Smooth muscle cell (in vitro differentiated cells): ENCODE measurements at regions not wholly inside any gene's neighbourhood (a gene's known extent, or its start where the extent isn't known, plus 50 kb on each side); places are given as distances from the start of the nearest gene placed in this dataset.
"Not testable (repeated sequence)": the region's sequence is repeated elsewhere in the genome, so short reads cannot be mapped to it uniquely, and the experiment has no call there.

Experiments used
- DNase-seq: peaks from one replicate; lab custom pipeline; 2025; ENCODE audit not compliant: unreplicated experiment; lab: John Stamatoyannopoulos, UW
- H2AFZ ChIP-seq: fragments of 200-600 bp; sonication (generic); 2 replicates; pipeline ENCODE4 v1.6.0; 2016; ENCODE audit warnings: antibody characterized with exemption, low read depth, mild to moderate bottlenecking
- H3F3A ChIP-seq: fragments of 200-600 bp; sonication (generic); 2 replicates; pipeline ENCODE4 v1.6.0; 2017; ENCODE audit warnings: antibody characterized with exemption, low read depth
- H3K27ac ChIP-seq: fragments of 200-600 bp; sonication (generic); 2 replicates; pipeline ENCODE4 v1.5.1; 2016; ENCODE audit warnings: low read depth, mild to moderate bottlenecking
- H3K27me3 ChIP-seq: fragments of 200-600 bp; sonication (generic); 2 replicates; pipeline ENCODE4 v1.6.1; 2016; ENCODE audit warnings: low read depth, mild to moderate bottlenecking
- H3K36me3 ChIP-seq: fragments of 200-600 bp; sonication (generic); 2 replicates; pipeline ENCODE4 v1.5.1; 2016; ENCODE audit warnings: low read depth
- H3K4me1 ChIP-seq: fragments of 200-600 bp; sonication (generic); 2 replicates; pipeline ENCODE4 v1.5.1; 2016; ENCODE audit warnings: low read depth
- H3K4me2 ChIP-seq: fragments of 200-600 bp; sonication (generic); 2 replicates; pipeline ENCODE4 v1.6.0; 2016; ENCODE audit warnings: mild to moderate bottlenecking
- H3K4me3 ChIP-seq: fragments of 200-600 bp; sonication (generic); 2 replicates; pipeline ENCODE4 v1.5.1; 2016; ENCODE audit warnings: mild to moderate bottlenecking
- H3K79me2 ChIP-seq: fragments of 200-600 bp; sonication (generic); 2 replicates; pipeline ENCODE4 v1.6.0; 2016; ENCODE audit warnings: low read depth, mild to moderate bottlenecking
- H3K9ac ChIP-seq: fragments of 200-600 bp; sonication (generic); 2 replicates; pipeline ENCODE4 v1.6.0; 2016; ENCODE audit warnings: low read depth
- H3K9me3 ChIP-seq: fragments of 200-600 bp; sonication (generic); replicated peaks from 2 replicates; pipeline ENCODE4 v1.5.1; 2016; ENCODE audit warnings: low read depth
- H4K20me1 ChIP-seq: fragments of 200-600 bp; sonication (generic); 2 replicates; pipeline ENCODE4 v1.6.0; 2016; ENCODE audit warnings: low read depth
- CTCF ChIP-seq: fragments of 200-600 bp; sonication (generic); IDR thresholded peaks from 2 replicates; pipeline ENCODE4 v1.5.1; 2017; ENCODE audit warnings: borderline replicate concordance, mild to moderate bottlenecking, antibody characterized with exemption; ENCODE audit not compliant: insufficient read depth, poor library complexity, severe bottlenecking
- WGBS: methylation state at CpG from one replicate; pipeline ENCODE4 v1.1.7; 2016; ENCODE audit warnings: low lambda C conversion rate; 5-methylcytosine and 5-hydroxymethylcytosine counted together

- no peaks in the 10 kb centered on the region for H3K9me3 ChIP-seq
- H3K4me3 ChIP-seq = no peak overlapping the region
- no peaks in the 10 kb centered on the region for H3K27me3 ChIP-seq
- H3K9ac ChIP-seq = no peak overlapping the region
- no peak for DNase-seq
- H3F3A ChIP-seq = no peaks in the 10 kb centered on the region
- TF ChIP-seq CTCF = no peak
- H3K27ac ChIP-seq = no peak overlapping the region
- H3K36me3 ChIP-seq = no peaks in the 10 kb centered on the region
- 96% methylated on average over 1 of the region's 1 CpG for WGBS
- no peaks in the 10 kb centered on the region for H3K79me2 ChIP-seq
- H4K20me1 ChIP-seq = no peaks in the 10 kb centered on the region
- H3K4me1 ChIP-seq = no peaks in the 10 kb centered on the region
- no peak overlapping the region for H2AFZ ChIP-seq
- H3K4me2 ChIP-seq = no peak overlapping the region
These were observed 341.0 kb downstream of the SLC7A11 start for GRCh38 chr4:137901114-137901513.

- WGBS = 79% methylated on average over 5 of the region's 5 CpGs
- no peaks in the 10 kb centered on the region for H3K36me3 ChIP-seq
- DNase-seq = no peak
These were observed 345.9 kb downstream of the SLC7A11 start for GRCh38 chr4:137896221-137896737.

DNA sequence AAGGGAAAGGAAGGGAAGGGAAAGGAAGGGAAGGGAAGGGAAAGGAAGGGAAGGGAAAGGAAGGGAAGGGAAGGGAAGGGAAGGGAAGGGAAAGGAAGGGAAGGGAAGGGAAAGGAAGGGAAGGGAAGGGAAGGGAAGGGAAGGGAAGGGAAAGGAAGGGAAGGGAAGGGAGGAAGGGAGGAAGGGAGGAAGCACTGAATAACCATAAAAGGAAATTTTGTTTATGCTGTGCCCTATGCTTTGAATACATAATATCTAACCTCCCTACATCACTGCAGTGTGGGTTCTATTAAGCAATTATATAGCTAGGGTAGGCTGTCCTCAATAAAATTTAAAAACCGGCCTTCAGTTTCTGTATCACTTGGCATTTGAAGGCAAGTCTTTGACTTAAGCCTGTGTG, 346.6 kb downstream of the SLC7A11 start:
- H3K79me2 ChIP-seq, DNase-seq, H3K4me3 ChIP-seq, H2AFZ ChIP-seq, H3K27me3 ChIP-seq, H3K4me1 ChIP-seq, H3K9me3 ChIP-seq, H3K36me3 ChIP-seq, H3K9ac ChIP-seq, H3F3A ChIP-seq, H4K20me1 ChIP-seq, H3K4me2 ChIP-seq, H3K27ac ChIP-seq: not testable (repeated sequence)
- WGBS = 96% methylated on average over 1 of the region's 1 CpG

More at GRCh38 chr4:137896221-137896737, 345.9 kb downstream of the SLC7A11 start:
- Histone ChIP-seq H3F3A (no peaks in the 10 kb centered on the region), H3K9ac (no peak overlapping the region), H2AFZ (no peak overlapping the region), H3K27ac (no peak overlapping the region), H4K20me1 (no peaks in the 10 kb centered on the region), H3K4me2 (no peak overlapping the region), H3K79me2 (no peaks in the 10 kb centered on the region), H3K4me1 (no peaks in the 10 kb centered on the region), H3K27me3 (no peaks in the 10 kb centered on the region), H3K4me3 (no peak overlapping the region), H3K9me3 (no peaks in the 10 kb centered on the region)
- no peak for TF ChIP-seq CTCF

- peak overlapping the region; percentile 19 for H3K4me2 ChIP-seq
- no peaks in the 10 kb centered on the region for H3K79me2 ChIP-seq
- no peaks in the 10 kb centered on the region for H3K9me3 ChIP-seq
- H3F3A ChIP-seq = no peaks in the 10 kb centered on the region
- no peak for DNase-seq
- no peak overlapping the region for H3K27ac ChIP-seq
- H4K20me1 ChIP-seq = no peaks in the 10 kb centered on the region
- 58% methylated on average over 3 of the region's 3 CpGs for WGBS
- H3K9ac ChIP-seq = no peak overlapping the region
- H3K36me3 ChIP-seq = no peaks in the 10 kb centered on the region
- no peak for TF ChIP-seq CTCF
- no peaks in the 10 kb centered on the region for H3K4me1 ChIP-seq
- H3K4me3 ChIP-seq = no peak overlapping the region
- H2AFZ ChIP-seq = peak overlapping the region; percentile 44
- H3K27me3 ChIP-seq = no peaks in the 10 kb centered on the region
These were observed 350.0 kb downstream of the SLC7A11 start for GRCh38 chr4:137892134-137892533.
